Uterus (tissue), 3 donors: ENCODE measurements at regions not wholly inside any gene's neighbourhood (a gene's known extent, or its start where the extent isn't known, plus 50 kb on each side); places are given as distances from the start of the nearest gene placed in this dataset.

ENCODE experiments used
- DNase-seq, 2 donors: peaks; one replicate each; pipeline ENCODE4 v3.0.0-alpha.2; 2019 to 2020
- H3K27ac ChIP-seq, 2 donors: fragments of 200-600 bp; sonication (generic); 1 replicate in 1 of 2; 2 replicates in 1 of 2; pipeline ENCODE4 v1.5.1; 2016 to 2018
- H3K27me3 ChIP-seq, 2 donors: fragments of 200-600 bp; sonication (generic); one replicate each; pipeline ENCODE4 v1.5.1; 2018 to 2019; ENCODE audit warnings: control low read depth in 1 of 2
- H3K36me3 ChIP-seq, 2 donors: fragments of 200-600 bp; sonication (generic); one replicate each; pipeline ENCODE4 v1.5.1; 2019; ENCODE audit warnings: control low read depth in 1 of 2
- H3K4me1 ChIP-seq, 2 donors: fragments of 200-600 bp; sonication (generic); one replicate each; pipeline ENCODE4 v1.5.1; 2018 to 2019; ENCODE audit warnings: control low read depth in 1 of 2
- H3K4me3 ChIP-seq, 2 donors: fragments of 200-600 bp; sonication (generic); 1 replicate in 1 of 2; 2 replicates in 1 of 2; pipeline ENCODE4 v1.5.1; 2018 to 2019; ENCODE audit warnings: mild to moderate bottlenecking in 1 of 2
- H3K9me3 ChIP-seq, 2 donors: fragments of 200-600 bp; sonication (generic); one replicate each; pipeline ENCODE4 v1.5.1; 2019; ENCODE audit warnings: control low read depth in 1 of 2
- CTCF ChIP-seq, 4 experiments: fragments of 200-600 bp in 2 of 4; fragments of 450-650 bp in 2 of 4; sonication (generic) in 2 of 4; IDR thresholded peaks; one replicate each; pipeline ENCODE4 v1.5.1; 2016 to 2019; ENCODE audit warnings: antibody characterized with exemption in 4 of 4, mild to moderate bottlenecking in 2 of 4, moderate library complexity in 1 of 4
- POLR2A ChIP-seq, 2 donors: fragments of 450-650 bp; IDR thresholded peaks; one replicate each; pipeline ENCODE4 v1.6.1; 2016; ENCODE audit warnings: antibody characterized with exemption in 2 of 2, mild to moderate bottlenecking in 1 of 2, moderate library complexity in 1 of 2
- intact Hi-C: fragments of 100-400 bp; cut with DNase I; formaldehyde crosslinking; loops from one replicate; pipeline ENCODE4 v1.15.1; 2023; ENCODE audit warnings: low total_unique reads
- donor health status: DM: yes; HTN: yes; CAD: no.

GRCh38 chr12:24233519-24234246 lies 284.2 kb upstream of the SOX5 start:
- Histone ChIP-seq H3K27me3 (no peaks in the 10 kb centered on the region), H3K4me3 (no peak overlapping the region), H3K27ac (no peak overlapping the region), H3K36me3 (no peaks in the 10 kb centered on the region), H3K9me3 (no peaks in the 10 kb centered on the region), H3K4me1 (no peaks in the 10 kb centered on the region)
- no peak for DNase-seq
- intact Hi-C loops = no loop called here
- TF ChIP-seq CTCF (IDR thresholded peaks at IDR 0.05) = no peak
- no peak for TF ChIP-seq POLR2A (IDR thresholded peaks at IDR 0.05)

- no peaks in the 10 kb centered on the region for H3K4me1 ChIP-seq
- H3K4me3 ChIP-seq = no peak overlapping the region
- no peaks in the 10 kb centered on the region for H3K27me3 ChIP-seq
- no peak overlapping the region for H3K27ac ChIP-seq
- DNase-seq = no peak
- TF ChIP-seq POLR2A (IDR thresholded peaks at IDR 0.05) = no peak
- no peak for TF ChIP-seq CTCF (IDR thresholded peaks at IDR 0.05)
- intact Hi-C loops = no loop called here
- H3K9me3 ChIP-seq = no peaks in the 10 kb centered on the region
- H3K36me3 ChIP-seq = no peaks in the 10 kb centered on the region
Observed at GRCh38 chr12:24232531-24232930, 283.1 kb upstream of the SOX5 start.

- Histone ChIP-seq H3K4me1 (no peaks in the 10 kb centered on the region), H3K27me3 (no peaks in the 10 kb centered on the region), H3K36me3 (no peaks in the 10 kb centered on the region), H3K4me3 (no peak overlapping the region), H3K9me3 (no peaks in the 10 kb centered on the region), H3K27ac (no peak overlapping the region)
- intact Hi-C loops = no loop called here
- no peak for TF ChIP-seq CTCF (IDR thresholded peaks at IDR 0.05)
- no peak for DNase-seq
Observed at GRCh38 chr12:24231298-24231697, 281.8 kb upstream of the SOX5 start.

- H3K4me1 ChIP-seq = no peaks in the 10 kb centered on the region
- no peak overlapping the region for H3K4me3 ChIP-seq
- no peaks in the 10 kb centered on the region for H3K9me3 ChIP-seq
- intact Hi-C loops = no loop called here
- H3K27ac ChIP-seq = no peak overlapping the region
- no peaks in the 10 kb centered on the region for H3K36me3 ChIP-seq
- DNase-seq = no peak
- H3K27me3 ChIP-seq = no peaks in the 10 kb centered on the region
- TF ChIP-seq CTCF (IDR thresholded peaks at IDR 0.05) = no peak
Observed at GRCh38 chr12:24230061-24230701, 280.7 kb upstream of the SOX5 start.

- intact Hi-C loops = no loop called here
- Histone ChIP-seq H3K36me3 (no peaks in the 10 kb centered on the region), H3K4me1 (no peaks in the 10 kb centered on the region), H3K27me3 (no peaks in the 10 kb centered on the region), H3K4me3 (no peak overlapping the region), H3K9me3 (no peaks in the 10 kb centered on the region), H3K27ac (no peak overlapping the region)
- TF ChIP-seq CTCF (IDR thresholded peaks at IDR 0.05) (no peak), POLR2A (IDR thresholded peaks at IDR 0.05) (no peak)
- no peak for DNase-seq
Observed at GRCh38 chr12:24229031-24229700, 279.7 kb upstream of the SOX5 start.
